22Rv1 (cell line): ENCODE measurements at regions not wholly inside any gene's neighbourhood (a gene's known extent, or its start where the extent isn't known, plus 50 kb on each side); places are given as distances from the start of the nearest gene placed in this dataset.

Source experiments
- H3K27ac ChIP-seq: fragments of 450-650 bp; 2 replicates; pipeline ENCODE4 v1.5.1; 2017
- CTCF ChIP-seq: fragments of 450-650 bp; IDR thresholded peaks from 2 replicates; pipeline ENCODE4 v1.5.1; 2017; ENCODE audit warnings: mild to moderate bottlenecking
- ZFX ChIP-seq: fragments of 450-650 bp; IDR thresholded peaks from 2 replicates; pipeline ENCODE4 v1.6.1; 2017; ENCODE audit warnings: antibody characterized with exemption, borderline replicate concordance

- TF ChIP-seq ZFX (no peak), CTCF (no peak)
- no peak overlapping the region for H3K27ac ChIP-seq
Observed at GRCh38 chr16:49049644-49050043, 232.0 kb downstream of the CBLN1 start.

GRCh38 chr16:49049191-49049590 is 232.4 kb downstream of the CBLN1 start:
- TF ChIP-seq CTCF (no peak), ZFX (no peak)
- no peak overlapping the region for H3K27ac ChIP-seq

GRCh38 chr16:49048557-49048956 is 233.1 kb downstream of the CBLN1 start:
- no peak overlapping the region for H3K27ac ChIP-seq
- TF ChIP-seq CTCF = no peak

- TF ChIP-seq CTCF = no peak
- no peak for TF ChIP-seq ZFX
- H3K27ac ChIP-seq = no peak overlapping the region
Observed at GRCh38 chr16:49036126-49036525, 245.5 kb downstream of the CBLN1 start.

GRCh38 chr16:49027420-49027819 is 254.2 kb downstream of the CBLN1 start:
- TF ChIP-seq CTCF (no peak), ZFX (no peak)
- no peak overlapping the region for H3K27ac ChIP-seq

GRCh38 chr16:49026566-49027181 is 255.0 kb downstream of the CBLN1 start:
- no peak for TF ChIP-seq ZFX
- no peak for TF ChIP-seq CTCF
- H3K27ac ChIP-seq = no peak overlapping the region

- no peak for TF ChIP-seq ZFX
- no peak for TF ChIP-seq CTCF
Observed at GRCh38 chr16:49024896-49025295, 256.7 kb downstream of the CBLN1 start.

More at GRCh38 chr16:49024896-49025295, 256.7 kb downstream of the CBLN1 start:
- no peak overlapping the region for H3K27ac ChIP-seq
